HCT116 (cell line): ENCODE measurements at regions not wholly inside any gene's neighbourhood (a gene's known extent, or its start where the extent isn't known, plus 50 kb on each side); places are given as distances from the start of the nearest gene placed in this dataset.

Experiments used
- ATAC-seq: fragments of 200-7000 bp; cut with Tn5 transposase; 2 replicates; pipeline ENCODE4 v1.9.1; 2020; ENCODE audit warnings: mild to moderate bottlenecking, moderate library complexity
- BruUV-seq: library from RNA; stranded (reverse); fragments of 400-500 nt; replicated peaks from 2 replicates; lab custom pipeline; 2021; lab: Mats Ljungman, UMichigan
- CTCF ChIA-PET: fragments of 300-600 bp; sonication (Branson Sonifier 250); formaldehyde crosslinking; loops from one replicate; lab custom pipeline; 2021; ENCODE audit warnings: antibody characterized with exemption; lab: Charles Lee
- POLR2A ChIA-PET: fragments of 300-600, 350-600 bp; sonication (Branson Sonifier 250); formaldehyde crosslinking; loops from one replicate; lab custom pipeline; 2021; ENCODE audit warnings: antibody characterized with exemption; lab: Charles Lee
- RAD21 ChIA-PET, 2 experiments: fragments of 300-600 bp; sonication (Branson Sonifier 250); formaldehyde crosslinking; loops; one replicate each; lab custom pipeline; 2023; ENCODE audit warnings: low total read pairs in 2 of 2; ENCODE audit not compliant: uncharacterized antibody in 2 of 2, unreplicated experiment in 2 of 2, low non-redundant PET in 1 of 2; lab: Charles Lee
- DNase-seq: peaks from one replicate; pipeline ENCODE4 v3.0.0-alpha.2; 2010; ENCODE audit warnings: low read depth, low spot score
- H2AFZ ChIP-seq: fragments of 200-600 bp; shearing (Covaris generic), sonication (generic); 2 replicates; pipeline ENCODE4 v1.6.1; 2017; ENCODE audit warnings: low read depth, mixed run types, mixed read lengths, antibody characterized with exemption, low read length; ENCODE audit not compliant: poor library complexity, severe bottlenecking
- H3K27ac ChIP-seq: 2 replicates; pipeline ENCODE4 v1.5.1; 2012; ENCODE audit warnings: low read depth, low read length
- H3K27me3 ChIP-seq: fragments of 200-600 bp; sonication (generic); 2 replicates; pipeline ENCODE4 v1.6.1; 2016; ENCODE audit warnings: mixed run types, low read length, mixed read lengths; ENCODE audit not compliant: insufficient read depth
- H3K36me3 ChIP-seq, 2 experiments: fragments of 200-500 bp in 1 of 2; fragments of 200-600 bp in 1 of 2; sonication (Bioruptor generic) in 1 of 2; sonication (generic) in 1 of 2; 2 replicates each; pipeline versions ENCODE4 v1.5.1 to v1.6.1; 2014 to 2016; ENCODE audit warnings: low read length in 2 of 2, inconsistent platforms in 1 of 2, mixed read lengths in 1 of 2, mixed run types in 1 of 2; ENCODE audit not compliant: insufficient read depth in 2 of 2, control insufficient read depth in 1 of 2
- H3K4me1 ChIP-seq, 2 experiments: fragments of 200-600 bp in 1 of 2; sonication (generic) in 1 of 2; 2 replicates each; pipeline versions ENCODE4 v1.5.1 to v1.6.1; 2012 to 2017; ENCODE audit warnings: low read length in 2 of 2, inconsistent platforms in 1 of 2, mild to moderate bottlenecking in 1 of 2, mixed read lengths in 1 of 2, mixed run types in 1 of 2, moderate library complexity in 1 of 2; ENCODE audit not compliant: insufficient read depth in 2 of 2, control insufficient read depth in 1 of 2
- H3K4me2 ChIP-seq: fragments of 200-600 bp; sonication (generic); 2 replicates; pipeline ENCODE4 v1.6.1; 2017; ENCODE audit warnings: mixed run types, low read length, mixed read lengths
- H3K4me3 ChIP-seq, 2 experiments: fragments of 200-600 bp in 1 of 2; sonication (generic) in 1 of 2; replicated peaks in 1 of 2; 2 replicates each; pipeline ENCODE4 v1.5.1; 2011 to 2016; ENCODE audit warnings: low read length in 2 of 2, control low read depth in 1 of 2, low read depth in 1 of 2, mild to moderate bottlenecking in 1 of 2, mixed read lengths in 1 of 2, mixed run types in 1 of 2
- H3K79me2 ChIP-seq: fragments of 200-600 bp; sonication (generic); 2 replicates; pipeline ENCODE4 v1.6.1; 2017; ENCODE audit warnings: mild to moderate bottlenecking, mixed run types, low read length, moderate library complexity, mixed read lengths; ENCODE audit not compliant: insufficient read depth
- H3K9ac ChIP-seq: fragments of 200-600 bp; sonication (generic); 2 replicates; pipeline ENCODE4 v1.6.1; 2016; ENCODE audit warnings: low read length, mixed read lengths
- H3K9me2 ChIP-seq: fragments of 200-600 bp; sonication (generic), shearing (Covaris generic); 2 replicates; pipeline ENCODE4 v1.6.1; 2017; ENCODE audit warnings: mixed run types, mild to moderate bottlenecking, moderate library complexity; ENCODE audit not compliant: insufficient read depth
- H3K9me3 ChIP-seq, 2 experiments: fragments of 200-500 bp in 1 of 2; fragments of 200-600 bp in 1 of 2; sonication (Bioruptor generic) in 1 of 2; sonication (generic) in 1 of 2; 2 replicates each; pipeline ENCODE4 v1.6.1; 2014 to 2017; ENCODE audit warnings: low read length in 2 of 2, mixed read lengths in 2 of 2, inconsistent platforms in 1 of 2, low read depth in 1 of 2, mild to moderate bottlenecking in 1 of 2, mixed run types in 1 of 2, moderate library complexity in 1 of 2; ENCODE audit not compliant: control insufficient read depth in 1 of 2, insufficient read depth in 1 of 2
- H4K20me1 ChIP-seq: fragments of 200-600 bp; sonication (generic), shearing (Covaris generic); 2 replicates; pipeline ENCODE4 v1.6.1; 2017; ENCODE audit warnings: mixed run types, mild to moderate bottlenecking, moderate library complexity; ENCODE audit not compliant: insufficient read depth
- CBX3 ChIP-seq: IDR thresholded peaks from 2 replicates; pipeline ENCODE4 v1.6.1; 2012; ENCODE audit warnings: low read depth
- CEBPB ChIP-seq: IDR thresholded peaks from 2 replicates; pipeline ENCODE4 v1.6.1; 2012; ENCODE audit warnings: low read depth
- EGR1 ChIP-seq: IDR thresholded peaks from 2 replicates; pipeline ENCODE4 v1.6.1; 2012; ENCODE audit warnings: low read depth
- ELF1 ChIP-seq: IDR thresholded peaks from 2 replicates; pipeline ENCODE4 v1.6.1; 2012; ENCODE audit warnings: low read depth, borderline replicate concordance
- EZH2 ChIP-seq: fragments of 200-600 bp; sonication (generic); IDR thresholded peaks from 2 replicates; pipeline ENCODE4 v1.6.1; 2017; ENCODE audit warnings: antibody characterized with exemption, mixed run types
- JUND ChIP-seq: IDR thresholded peaks from 2 replicates; pipeline ENCODE4 v1.6.1; 2012
- POLR2A ChIP-seq: IDR thresholded peaks from 2 replicates; pipeline ENCODE4 v1.7.0; 2011; ENCODE audit warnings: borderline replicate concordance; ENCODE audit not compliant: insufficient read depth, insufficient read length; ENCODE audit errors: extremely low read depth
- RAD21 ChIP-seq: IDR thresholded peaks from 2 replicates; pipeline ENCODE4 v1.6.1; 2012; ENCODE audit warnings: low read depth, mild to moderate bottlenecking
- SIN3A ChIP-seq: IDR thresholded peaks from 2 replicates; pipeline ENCODE4 v1.6.1; 2012; ENCODE audit warnings: low read depth
- SP1 ChIP-seq: IDR thresholded peaks from 2 replicates; pipeline ENCODE4 v1.6.1; 2012; ENCODE audit warnings: low read depth
- SRF ChIP-seq: IDR thresholded peaks from 2 replicates; pipeline ENCODE4 v1.6.1; 2012; ENCODE audit warnings: low read depth
- YY1 ChIP-seq: IDR thresholded peaks from 2 replicates; pipeline ENCODE4 v1.6.1; 2011; ENCODE audit warnings: low read length, low read depth, moderate library complexity, mild to moderate bottlenecking; ENCODE audit not compliant: insufficient replicate concordance; ENCODE audit errors: extremely low read depth
- ZFX ChIP-seq: fragments of 450-650 bp; IDR thresholded peaks from 2 replicates; pipeline ENCODE4 v1.6.1; 2017
- ZNF274 ChIP-seq: fragments of 200-500 bp; sonication (Bioruptor generic); IDR thresholded peaks from 2 replicates; pipeline ENCODE4 v1.6.1; 2014; ENCODE audit warnings: mild to moderate bottlenecking, low read depth, low read length, inconsistent platforms
- intact Hi-C: fragments of 100-400 bp; cut with micrococcal nuclease; formaldehyde crosslinking; loops from 2 replicates; pipeline ENCODE4 v1.10.0; 2022
- TF ChIP-seq, protein P1 (sequence below): IDR thresholded peaks from 2 replicates; pipeline ENCODE4 v1.6.1; 2012
- TF ChIP-seq, protein P2 (sequence below), 3 experiments: fragments of 200-600 bp in 1 of 3; sonication (generic) in 1 of 3; IDR thresholded peaks in 2 of 3; conservative IDR thresholded peaks in 1 of 3; 2 replicates each; pipeline ENCODE4 v1.5.1; 2012 to 2017; ENCODE audit warnings: low read depth in 2 of 3, low read length in 2 of 3, antibody characterized with exemption in 1 of 3, borderline replicate concordance in 1 of 3, control low read depth in 1 of 3, mild to moderate bottlenecking in 1 of 3, mixed read lengths in 1 of 3, mixed run types in 1 of 3, moderate library complexity in 1 of 3; ENCODE audit not compliant: insufficient read depth in 1 of 3
- TF ChIP-seq, protein P3 (sequence below): IDR thresholded peaks from 2 replicates; pipeline ENCODE4 v1.6.1; 2011; ENCODE audit warnings: mild to moderate bottlenecking, low read length, moderate library complexity; ENCODE audit not compliant: insufficient replicate concordance; ENCODE audit errors: extremely low read depth

DNA sequence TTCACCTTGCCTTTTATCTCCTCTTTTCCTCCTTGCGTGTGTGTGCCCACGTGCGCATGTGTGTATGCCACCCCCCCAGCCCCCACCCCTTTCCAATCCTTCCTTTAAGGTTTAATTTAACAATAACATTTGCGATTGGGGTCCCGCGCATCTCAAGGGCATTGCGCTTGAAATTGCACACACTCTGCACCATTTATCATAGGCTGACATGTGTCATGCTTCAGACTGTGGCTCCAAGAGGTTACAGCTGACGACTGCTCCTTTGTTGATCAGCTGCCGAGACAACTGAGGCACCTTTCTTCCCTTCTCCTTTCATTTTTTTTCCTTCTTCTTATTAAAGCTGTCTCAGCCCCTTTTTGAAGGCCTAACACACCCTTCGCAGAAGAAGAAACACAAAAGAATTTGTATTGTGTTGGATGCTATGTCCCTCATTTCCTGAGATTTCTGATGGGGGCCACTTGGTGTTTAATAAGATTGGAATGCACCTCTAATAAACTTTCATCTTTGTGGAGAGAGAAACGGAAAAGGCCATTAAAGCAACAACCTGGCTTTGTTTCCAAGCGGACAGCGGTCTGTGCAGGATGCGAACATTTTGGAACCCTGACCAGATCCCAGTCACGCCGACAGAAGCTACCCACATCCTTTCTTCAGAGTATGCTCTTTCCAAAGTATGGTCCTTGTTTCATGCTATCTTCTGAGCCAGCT, 470.1 kb downstream of the MCTP2 start:
- Histone ChIP-seq H3K79me2 (no peaks in the 10 kb centered on the region), H3K9me3 (no peaks in the 10 kb centered on the region), H3K4me1 (no peaks in the 10 kb centered on the region), H3K9me2 (no peaks in the 10 kb centered on the region), H4K20me1 (no peaks in the 10 kb centered on the region), H3K9ac (no peak overlapping the region), H2AFZ (no peak overlapping the region), H3K27me3 (no peaks in the 10 kb centered on the region), H3K36me3 (no peaks in the 10 kb centered on the region), H3K4me2 (no peak overlapping the region), H3K27ac (no peak overlapping the region), H3K4me3 (no peak overlapping the region)
- TF ChIP-seq SRF (no peak), CEBPB (no peak), EZH2 (no peak), ZNF274 (no peak), YY1 (no peak), RAD21 (no peak), ZFX (no peak), ELF1 (no peak), JUND (no peak), SIN3A (no peak), POLR2A (no peak), CBX3 (no peak), SP1 (no peak), EGR1 (no peak)
- TF ChIP-seq, protein P1, sequence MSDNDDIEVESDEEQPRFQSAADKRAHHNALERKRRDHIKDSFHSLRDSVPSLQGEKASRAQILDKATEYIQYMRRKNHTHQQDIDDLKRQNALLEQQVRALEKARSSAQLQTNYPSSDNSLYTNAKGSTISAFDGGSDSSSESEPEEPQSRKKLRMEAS = no peak
- TF ChIP-seq, protein P2, sequence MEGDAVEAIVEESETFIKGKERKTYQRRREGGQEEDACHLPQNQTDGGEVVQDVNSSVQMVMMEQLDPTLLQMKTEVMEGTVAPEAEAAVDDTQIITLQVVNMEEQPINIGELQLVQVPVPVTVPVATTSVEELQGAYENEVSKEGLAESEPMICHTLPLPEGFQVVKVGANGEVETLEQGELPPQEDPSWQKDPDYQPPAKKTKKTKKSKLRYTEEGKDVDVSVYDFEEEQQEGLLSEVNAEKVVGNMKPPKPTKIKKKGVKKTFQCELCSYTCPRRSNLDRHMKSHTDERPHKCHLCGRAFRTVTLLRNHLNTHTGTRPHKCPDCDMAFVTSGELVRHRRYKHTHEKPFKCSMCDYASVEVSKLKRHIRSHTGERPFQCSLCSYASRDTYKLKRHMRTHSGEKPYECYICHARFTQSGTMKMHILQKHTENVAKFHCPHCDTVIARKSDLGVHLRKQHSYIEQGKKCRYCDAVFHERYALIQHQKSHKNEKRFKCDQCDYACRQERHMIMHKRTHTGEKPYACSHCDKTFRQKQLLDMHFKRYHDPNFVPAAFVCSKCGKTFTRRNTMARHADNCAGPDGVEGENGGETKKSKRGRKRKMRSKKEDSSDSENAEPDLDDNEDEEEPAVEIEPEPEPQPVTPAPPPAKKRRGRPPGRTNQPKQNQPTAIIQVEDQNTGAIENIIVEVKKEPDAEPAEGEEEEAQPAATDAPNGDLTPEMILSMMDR (IDR thresholded peaks at IDR 0.05 in 2 of 3, conservative IDR thresholded peaks at IDR 0.05 in 1 of 3; ENCODE audit: borderline replicate concordance in 1 of 3, insufficient read depth in 1 of 3, low read depth in 2 of 3, low read length in 2 of 3) = no peak
- TF ChIP-seq, protein P3, sequence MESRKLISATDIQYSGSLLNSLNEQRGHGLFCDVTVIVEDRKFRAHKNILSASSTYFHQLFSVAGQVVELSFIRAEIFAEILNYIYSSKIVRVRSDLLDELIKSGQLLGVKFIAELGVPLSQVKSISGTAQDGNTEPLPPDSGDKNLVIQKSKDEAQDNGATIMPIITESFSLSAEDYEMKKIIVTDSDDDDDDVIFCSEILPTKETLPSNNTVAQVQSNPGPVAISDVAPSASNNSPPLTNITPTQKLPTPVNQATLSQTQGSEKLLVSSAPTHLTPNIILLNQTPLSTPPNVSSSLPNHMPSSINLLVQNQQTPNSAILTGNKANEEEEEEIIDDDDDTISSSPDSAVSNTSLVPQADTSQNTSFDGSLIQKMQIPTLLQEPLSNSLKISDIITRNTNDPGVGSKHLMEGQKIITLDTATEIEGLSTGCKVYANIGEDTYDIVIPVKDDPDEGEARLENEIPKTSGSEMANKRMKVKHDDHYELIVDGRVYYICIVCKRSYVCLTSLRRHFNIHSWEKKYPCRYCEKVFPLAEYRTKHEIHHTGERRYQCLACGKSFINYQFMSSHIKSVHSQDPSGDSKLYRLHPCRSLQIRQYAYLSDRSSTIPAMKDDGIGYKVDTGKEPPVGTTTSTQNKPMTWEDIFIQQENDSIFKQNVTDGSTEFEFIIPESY = no peak
- ChIA-PET POLR2A (no interaction called here), RAD21 (no interaction called here), CTCF (no interaction called here)
- intact Hi-C loops = no loop called here
- DNase-seq (no peak), ATAC-seq (no peak)
- BruUV-seq = no TSS peak
